Activated CD4-positive, alpha-beta T cell treated with anti-CD3 and anti-CD28 coated beads, Interleukin-2, amount 50 U/mL, for 4 hours (primary cell): ENCODE measurements at regions not wholly inside any gene's neighbourhood (a gene's known extent, or its start where the extent isn't known, plus 50 kb on each side); places are given as distances from the start of the nearest gene placed in this dataset.
"Not testable (repeated sequence)": the region's sequence is repeated elsewhere in the genome, so short reads cannot be mapped to it uniquely, and the experiment has no call there.

ENCODE experiments used
- DNase-seq, 2 experiments: peaks; one replicate each; pipeline ENCODE4 v3.0.0-alpha.2; 2020

DNA sequence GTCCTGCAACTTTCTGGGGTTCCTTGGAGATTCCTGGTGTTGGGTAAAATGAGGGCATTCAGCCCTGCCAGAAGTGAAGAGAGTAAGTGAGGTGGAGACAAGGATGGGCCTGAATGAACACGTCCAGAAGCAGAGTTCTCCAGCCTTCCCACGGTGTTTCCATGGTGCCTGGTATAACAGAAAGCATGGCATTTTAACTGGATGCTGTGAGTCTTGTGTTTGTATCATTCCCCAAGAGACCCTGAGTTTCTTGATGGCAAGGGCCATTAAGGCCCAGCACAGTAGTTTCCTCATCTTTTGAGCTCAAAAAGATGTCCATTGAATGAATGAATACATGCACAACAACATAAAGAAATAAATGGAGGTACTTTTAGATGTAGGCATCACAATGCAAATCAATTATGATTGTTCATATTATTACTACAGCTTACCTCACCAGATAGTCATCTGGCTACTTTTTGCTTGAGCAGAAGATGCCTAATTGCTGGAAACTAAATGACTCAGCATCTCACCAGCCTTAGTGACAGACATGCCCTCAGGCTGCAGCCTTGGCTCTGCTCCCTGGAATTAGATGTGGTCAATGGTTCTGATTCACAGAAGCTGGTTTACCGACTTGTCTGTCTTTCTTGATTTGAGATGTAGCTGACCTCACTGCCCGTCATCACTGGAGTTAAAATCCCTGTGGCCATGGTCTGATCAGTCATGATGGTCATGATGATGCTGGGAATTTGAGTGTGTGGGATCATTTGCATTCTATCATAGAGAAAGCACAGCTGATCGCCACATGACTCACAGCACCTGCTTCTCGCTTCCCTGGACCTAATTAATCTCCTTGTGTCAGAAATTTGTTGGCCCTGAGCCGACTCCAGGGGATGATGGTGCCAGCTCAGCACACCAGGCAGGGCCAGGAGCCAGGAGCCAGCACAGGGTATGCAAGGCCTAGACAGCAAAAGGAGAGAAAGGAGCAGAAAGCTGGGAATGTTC lies 83.9 kb downstream of the CXCL12 start:
- DNase-seq, result no peak

DNA sequence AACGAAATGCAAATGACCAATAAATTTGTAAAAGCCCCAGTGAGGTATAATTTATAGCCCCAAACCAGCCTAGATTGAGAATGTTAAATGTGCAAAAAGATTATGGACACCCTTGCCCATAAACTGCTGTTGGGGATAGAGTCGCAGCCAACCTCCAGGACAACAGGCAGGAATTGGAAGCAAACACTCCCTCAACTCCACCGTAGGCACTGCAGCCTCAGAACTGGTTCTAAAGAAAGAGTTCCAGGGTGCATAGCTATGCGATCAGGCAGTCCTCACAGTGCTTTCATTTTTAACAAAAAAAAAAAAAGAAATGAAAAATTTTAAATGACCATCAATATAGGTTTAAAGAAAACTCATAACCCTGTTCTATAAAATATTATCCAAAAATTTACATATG lies 86.2 kb downstream of the CXCL12 start:
- DNase-seq, result no peak

DNA sequence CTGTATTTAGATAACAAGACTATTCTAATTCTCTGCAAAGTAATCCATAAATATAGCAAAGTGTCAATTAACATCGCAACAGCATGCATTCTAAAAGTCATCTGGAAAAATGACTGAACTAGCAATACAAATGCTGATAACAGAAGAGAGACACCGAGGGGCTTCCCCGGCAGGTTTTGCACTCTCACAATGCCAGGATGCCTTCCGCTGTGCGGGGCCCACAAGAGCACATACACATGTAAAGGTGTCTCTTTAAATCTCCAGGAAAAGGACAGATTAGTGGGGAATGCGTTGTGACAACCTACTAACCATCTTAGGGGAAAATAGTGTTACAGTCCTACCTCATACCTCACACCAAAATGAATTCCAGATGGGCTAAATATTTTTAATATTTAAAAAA lies 86.9 kb downstream of the CXCL12 start:
- no peak for DNase-seq

DNA sequence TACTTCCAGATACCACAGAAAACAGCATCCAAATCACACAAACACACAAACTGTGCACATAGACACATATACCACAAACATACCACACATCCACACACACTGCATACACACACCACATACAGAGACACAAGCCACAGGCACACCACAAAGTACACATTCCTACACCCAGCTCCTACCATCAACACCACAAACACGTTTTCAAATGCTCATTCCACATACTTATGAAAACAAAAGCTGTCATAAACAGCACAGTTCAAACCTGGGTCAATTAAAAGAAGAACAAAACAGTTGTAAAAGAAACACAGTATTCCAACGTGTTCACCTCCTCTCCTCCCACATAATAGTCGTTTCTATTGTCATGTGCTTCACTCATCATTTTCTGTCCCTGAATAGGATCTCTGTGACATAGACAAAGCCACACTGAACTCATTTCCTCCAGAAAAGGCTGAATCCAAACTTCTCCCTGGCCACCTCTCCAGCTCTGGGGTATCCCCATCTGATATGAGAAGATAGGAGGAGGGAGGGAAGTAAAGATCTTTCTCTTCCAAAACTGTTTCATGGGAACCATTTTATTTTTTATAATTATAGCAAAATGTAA lies 89.2 kb downstream of the CXCL12 start:
- no peak for DNase-seq

DNA sequence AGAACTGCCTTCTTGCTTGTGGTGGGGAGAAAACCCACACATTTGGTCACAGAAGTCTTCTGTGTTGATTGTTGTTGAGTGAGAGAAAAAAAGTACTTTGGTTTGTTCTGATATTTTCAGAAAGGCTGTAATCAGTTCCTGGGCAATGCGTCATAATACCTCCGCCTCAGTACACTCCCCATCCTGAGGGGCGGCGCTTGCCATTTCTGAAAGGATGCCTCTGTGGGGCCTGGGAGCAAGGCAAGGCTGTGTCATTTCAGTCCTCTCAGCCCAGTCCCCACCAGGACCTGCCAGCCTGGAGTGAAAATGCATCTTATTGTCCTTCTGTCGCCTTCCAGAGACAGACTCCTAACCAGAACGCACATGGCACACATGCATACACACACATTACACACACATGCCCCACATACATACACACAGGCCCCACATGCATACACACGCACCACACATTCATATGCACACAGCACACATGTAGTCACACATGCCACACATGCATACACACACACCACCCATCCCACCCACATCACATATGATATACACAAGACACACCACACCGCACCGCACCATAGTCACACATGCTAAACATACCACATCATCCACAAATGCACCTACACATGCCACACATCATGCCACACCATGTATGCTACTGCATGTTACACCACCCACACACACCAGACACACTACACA lies 90.0 kb downstream of the CXCL12 start:
- DNase-seq, result no peak

DNA sequence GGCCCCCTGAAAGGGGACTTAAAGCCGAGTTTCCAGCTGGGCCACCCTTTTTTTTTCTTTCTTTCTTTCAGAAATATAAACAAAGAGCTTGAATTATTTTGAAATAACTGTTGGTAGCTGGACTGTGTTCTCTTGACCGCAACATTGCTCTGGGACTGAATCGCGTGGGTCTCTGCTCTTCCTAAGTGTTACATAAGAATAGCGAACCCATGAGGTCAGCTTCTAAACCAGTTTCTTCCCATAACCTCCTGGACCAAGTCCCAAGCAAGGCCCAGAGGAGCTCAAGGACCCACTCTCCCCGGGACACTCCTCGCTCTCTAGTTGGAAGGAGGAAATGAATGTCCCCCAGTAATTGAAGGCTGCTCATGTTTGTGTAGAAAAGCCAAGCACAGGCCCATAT lies 91.1 kb downstream of the CXCL12 start:
- DNase-seq, result no peak

DNA sequence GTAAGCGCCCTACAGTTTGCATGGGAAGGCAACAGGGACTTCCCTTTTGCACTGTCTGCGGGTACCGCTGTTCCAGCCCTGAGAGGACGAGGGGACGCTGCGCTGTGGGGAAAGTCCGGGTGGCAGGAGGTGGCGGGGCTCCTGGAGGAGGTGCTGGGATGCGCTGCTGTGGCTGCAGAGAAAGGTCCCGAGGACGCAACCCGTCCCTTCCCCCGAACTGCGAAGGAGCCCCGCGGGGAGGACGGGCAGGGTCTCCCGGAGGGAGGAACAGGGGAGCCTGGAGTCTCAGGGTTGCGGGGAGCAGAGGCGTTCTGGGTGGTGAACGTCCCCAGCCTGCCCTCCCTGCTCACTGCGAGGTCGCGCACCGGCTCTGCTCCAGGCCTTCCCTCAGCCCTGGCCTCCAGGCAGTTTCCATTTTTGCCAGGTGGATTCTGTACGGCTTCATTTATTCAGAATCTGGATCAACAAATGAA lies 91.6 kb downstream of the CXCL12 start:
- no peak for DNase-seq

DNA sequence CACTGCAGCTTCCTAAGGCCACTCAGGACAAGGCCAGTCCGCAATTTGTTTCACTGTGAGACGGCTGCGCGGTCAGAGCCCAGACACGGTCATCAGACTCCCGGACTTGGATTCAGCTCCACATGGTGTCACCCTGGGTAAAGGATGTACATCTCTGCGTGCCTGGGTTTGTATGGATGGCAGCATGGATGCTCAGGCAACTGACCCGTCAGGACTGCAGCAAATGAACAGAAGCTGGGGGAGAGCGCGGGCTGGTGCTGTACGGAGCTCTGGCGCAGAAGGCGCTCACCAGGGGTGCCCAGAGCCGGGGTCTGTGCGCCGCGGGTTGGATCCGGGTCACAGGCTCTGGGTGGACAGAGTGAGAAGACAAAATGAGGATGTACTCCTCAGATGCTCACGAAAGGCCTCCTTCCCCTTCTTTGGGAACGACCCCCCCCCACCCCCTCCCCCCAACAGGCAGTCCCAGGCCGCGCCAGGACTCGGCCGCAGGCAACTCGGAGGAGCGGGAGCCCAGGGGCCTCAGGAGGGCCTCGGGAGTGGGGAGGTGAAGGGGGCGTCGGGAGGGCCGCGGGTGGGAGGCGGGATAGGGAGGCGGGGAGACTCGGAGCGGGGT lies 92.4 kb downstream of the CXCL12 start:
- no peak for DNase-seq

DNA sequence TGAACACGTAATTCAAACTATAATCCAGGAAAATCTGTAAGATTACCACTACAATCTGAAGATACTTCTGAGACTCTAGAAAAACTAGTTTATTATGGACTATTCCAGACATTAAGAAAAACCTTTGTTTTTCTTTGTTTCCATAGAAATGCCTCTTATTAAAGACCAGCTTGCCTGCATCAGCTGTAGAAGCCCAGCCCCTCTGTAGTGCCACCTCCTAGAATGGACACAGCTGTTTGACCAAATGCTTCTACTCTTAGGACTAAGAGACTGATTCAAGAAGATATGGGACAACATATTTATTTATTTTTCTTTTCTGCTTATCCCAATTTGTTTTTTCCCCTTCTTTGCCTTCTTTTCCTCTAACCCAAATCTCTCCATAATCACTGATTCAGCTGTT lies 93.8 kb downstream of the CXCL12 start:
- DNase-seq, result no peak

DNA sequence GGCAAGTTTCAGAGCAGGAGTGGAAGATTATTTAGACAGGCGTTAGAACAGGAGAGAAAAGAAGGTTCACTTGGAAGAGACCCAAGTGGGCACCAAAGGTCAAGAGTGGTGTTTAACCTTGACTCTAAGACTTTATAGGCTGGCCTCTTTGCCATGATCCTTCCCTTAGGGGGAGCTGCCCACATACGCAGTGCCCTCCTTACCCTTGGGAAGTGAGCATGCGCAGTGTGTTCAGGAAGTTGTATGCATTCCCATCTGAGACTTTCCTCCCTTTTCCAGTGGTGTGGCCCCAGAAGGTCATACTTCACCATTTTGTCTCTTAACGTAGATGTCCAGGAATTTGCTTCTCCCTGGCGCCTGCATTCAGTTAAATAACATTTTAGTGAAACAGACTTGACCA lies 95.8 kb downstream of the CXCL12 start:
- no peak for DNase-seq

DNA sequence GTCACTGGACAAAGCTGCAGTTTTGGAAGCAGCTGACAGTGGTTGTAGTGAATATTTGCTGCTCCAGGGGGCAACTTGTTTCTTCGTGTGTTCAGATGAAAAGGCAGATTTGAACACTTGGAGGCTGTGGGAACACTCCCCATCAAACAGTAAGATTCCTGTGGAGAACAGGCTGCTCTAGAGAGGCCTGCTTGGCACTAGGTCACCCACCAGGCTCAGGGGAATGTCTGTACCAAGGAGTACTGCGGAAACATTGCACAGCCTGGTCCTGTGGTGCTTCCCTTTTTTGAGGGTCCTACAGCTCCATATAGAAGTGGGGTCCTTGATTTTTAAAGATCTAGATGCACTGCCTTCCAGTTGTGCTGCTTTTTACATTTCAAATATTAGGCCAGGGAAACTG lies 97.5 kb downstream of the CXCL12 start:
- no peak for DNase-seq

DNA sequence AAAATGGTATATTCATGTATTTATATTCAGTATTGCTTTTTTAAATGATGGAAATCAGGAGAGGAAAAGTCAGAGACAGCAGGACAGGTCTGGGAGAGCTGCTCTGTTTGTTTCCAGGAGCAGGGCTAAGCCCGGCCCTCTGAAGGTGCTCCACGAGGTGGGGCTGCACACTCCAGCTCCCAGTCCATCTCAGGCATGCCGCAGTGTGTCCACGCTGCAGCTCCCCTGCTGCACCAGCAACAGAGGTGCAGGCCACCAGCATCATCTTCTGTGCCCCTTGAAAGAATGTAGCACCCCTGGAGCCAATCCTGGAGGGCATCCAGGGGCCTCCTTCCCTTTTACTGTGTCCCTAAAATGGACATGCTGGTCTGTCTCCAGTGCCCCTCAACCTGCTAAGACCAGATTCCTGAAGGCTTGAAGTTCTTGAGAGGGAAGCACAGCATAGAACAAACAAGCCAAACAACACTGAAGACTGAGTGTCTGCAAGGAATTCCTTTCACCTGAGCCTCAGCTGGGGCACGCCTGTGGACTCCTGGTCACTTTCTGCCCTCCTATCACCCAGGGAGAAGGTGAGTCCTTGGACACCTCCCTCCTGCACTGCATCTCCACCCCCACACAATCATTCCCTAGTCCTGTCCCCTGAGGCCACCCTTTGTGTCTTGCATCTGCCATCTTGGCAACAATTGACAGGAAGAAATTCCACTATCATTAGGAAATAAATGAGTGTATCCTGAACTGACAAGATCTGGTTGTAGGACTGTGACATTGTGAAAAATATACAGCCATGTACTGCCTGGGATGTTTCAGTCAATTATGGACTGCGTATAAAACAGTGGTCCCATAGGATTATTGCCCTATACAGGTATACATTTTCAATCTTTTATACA lies 100.5 kb downstream of the CXCL12 start:
- DNase-seq, result no peak

DNA sequence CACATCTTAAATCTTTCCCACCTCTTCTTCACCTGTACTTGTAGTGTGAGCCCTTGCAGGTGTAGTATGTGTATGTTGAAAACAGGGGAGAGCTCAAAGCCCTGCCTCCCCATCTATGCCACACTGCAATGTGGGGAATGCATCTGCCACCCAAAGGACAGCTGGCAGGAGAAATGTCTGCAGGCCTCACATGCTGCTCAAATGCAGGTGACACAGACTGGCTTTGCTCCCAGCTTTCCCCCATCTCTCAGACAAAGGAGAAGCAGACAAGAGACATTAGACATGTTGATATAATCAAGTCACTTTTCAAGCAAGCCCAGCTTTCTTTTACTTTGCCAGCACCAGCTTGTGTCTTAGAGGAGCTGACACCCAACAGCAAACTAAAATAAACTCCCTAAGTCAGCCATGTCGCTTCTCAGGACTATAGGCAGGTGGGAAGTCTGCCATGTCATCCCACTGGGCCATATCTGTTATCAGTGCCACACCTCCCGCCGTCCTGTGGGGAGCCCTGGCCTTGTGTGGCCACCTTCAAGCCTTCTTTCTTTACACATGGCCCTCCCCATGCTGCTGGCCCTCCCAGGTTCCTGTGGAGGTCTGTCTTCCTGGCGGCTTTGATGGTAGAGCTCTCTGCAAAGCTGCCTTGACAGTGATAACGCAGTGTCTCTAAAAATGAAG lies 102.1 kb downstream of the CXCL12 start:
- DNase-seq, result no peak

DNA sequence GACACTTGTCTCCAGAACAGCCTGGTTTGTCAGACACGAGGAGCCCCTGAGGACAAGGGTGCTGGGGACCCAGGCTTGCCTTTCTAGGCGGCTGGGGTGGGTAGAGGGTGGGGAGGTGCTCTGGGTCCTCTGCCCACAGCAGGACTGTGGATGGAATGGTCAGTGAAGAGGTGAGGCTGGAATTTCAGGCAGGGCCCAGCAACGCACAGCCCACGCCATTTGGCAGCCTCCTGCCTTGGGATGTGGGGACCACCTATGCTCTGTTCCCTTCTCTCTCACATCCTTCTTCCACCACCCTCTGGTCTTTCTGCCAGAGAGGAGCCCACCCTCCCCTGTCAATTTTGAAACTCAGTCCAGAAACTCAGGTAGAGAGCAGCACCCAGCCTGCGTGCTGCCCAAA lies 103.2 kb downstream of the CXCL12 start:
- DNase-seq, result no peak

DNA sequence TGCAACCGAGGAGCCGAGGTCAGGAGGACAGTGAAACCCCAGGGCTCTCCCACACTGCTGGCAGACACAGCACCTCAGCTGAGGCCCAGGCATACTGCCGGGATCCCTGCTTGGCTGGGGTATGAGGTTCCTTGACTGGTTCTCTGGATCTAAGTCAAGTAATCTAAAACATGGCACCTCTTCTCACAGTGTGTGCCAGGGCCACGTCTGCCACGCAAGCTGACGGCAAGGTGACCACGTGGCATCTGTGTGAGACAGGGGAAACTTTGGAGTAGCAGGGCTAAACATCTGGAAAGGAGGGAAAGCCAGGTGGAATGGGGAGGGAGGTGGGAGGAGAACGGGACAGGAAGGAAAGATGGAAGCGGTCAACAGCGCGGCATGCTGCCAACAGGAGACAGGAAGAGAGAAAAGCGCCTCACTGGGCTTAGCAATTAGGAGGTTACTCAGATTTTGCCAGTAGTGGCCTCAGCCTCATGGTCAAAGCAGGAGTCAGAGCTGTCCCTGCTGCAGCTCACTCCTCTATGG lies 103.7 kb downstream of the CXCL12 start:
- DNase-seq, result no peak

DNA sequence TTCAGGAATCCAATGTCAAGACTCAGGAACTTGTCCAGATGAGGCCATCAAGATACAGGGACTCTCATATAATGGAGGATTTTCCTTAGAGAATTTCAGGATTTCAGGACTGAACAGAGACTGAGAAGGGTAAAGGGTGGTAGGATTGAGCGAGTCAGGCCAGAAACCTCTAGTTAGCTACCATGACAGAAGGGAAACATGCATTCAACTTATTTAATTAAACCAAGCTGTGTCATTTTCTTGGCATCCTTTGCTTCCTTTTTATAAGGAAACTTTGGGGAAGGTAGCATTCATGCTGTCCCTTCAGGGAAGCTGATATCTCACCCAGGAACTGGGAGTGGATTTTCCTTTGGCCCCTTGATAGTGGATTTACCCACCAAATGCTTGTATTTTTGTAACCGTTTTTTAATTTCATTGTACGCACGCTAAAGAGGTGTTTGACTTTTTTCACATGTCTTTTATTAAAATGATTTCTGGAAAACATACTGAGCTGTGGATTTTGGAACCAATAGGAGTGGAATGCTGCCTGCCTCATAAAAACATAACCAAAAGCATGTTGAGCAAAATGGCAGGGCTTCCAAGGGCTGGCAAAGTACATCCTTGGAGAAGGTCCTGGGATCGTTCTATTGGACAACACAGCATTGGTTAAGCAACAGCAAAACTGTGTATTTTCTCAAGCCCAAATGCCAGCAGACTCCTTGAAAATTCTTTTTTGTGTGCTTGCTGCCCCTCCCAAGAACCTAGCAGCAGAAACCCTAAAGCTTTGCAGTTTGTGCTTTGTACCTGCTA lies 104.5 kb downstream of the CXCL12 start:
- no peak for DNase-seq

DNA sequence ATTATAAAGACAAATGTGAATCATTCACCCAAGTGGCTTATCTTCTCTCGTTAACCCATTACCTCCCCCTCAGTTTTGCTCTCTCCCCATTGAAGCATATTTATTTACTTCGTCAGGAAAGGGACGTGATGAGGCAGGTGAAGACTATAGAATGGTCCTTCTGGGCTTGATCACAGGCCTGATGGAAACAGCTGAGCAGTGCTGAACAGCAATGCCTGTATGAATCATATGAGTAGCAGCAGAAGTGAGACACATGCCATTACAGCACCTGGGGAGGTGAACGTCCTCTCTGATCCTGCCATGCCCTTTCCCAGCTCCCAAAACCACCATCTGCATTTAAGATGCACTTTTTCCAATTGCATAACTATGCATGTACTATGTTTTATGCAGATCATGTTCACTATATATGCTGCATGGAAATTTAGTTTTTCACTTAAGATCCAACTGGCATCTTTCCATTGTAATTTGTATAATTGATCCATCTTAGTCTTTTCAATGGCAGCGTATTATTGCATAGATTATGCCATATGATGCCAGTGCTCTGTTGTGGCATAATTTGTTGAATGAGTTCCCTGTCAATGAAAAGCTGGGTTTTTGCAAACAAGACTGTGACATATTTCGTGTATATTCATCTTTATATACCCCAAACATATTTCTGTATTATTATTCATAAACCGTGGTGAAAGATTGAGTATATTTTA lies 105.3 kb downstream of the CXCL12 start:
- DNase-seq, result no peak

DNA sequence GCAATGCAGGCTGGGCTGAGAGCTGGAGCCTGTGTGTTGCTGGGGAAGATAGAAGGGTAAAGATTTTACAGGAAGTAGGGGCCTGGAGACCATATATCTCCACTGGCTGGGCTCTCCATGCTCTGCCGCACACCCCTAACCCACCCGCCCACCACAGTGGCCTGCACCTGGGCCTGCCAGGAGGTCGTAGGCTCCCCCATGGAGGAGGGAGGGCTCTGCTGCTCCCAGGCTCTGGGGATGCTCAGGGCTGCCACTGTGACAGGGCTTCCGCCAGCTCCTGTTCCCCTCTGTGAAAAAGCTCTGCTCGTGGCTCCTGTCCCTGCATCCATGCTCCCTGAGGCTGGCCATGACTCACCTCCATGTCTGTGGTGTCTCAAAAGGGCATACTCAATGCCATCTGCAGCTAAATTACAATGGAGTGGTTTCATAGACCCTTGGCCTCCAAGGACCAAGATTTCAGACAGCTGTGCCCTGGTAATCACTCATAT lies 106.0 kb downstream of the CXCL12 start:
- no peak for DNase-seq

DNA sequence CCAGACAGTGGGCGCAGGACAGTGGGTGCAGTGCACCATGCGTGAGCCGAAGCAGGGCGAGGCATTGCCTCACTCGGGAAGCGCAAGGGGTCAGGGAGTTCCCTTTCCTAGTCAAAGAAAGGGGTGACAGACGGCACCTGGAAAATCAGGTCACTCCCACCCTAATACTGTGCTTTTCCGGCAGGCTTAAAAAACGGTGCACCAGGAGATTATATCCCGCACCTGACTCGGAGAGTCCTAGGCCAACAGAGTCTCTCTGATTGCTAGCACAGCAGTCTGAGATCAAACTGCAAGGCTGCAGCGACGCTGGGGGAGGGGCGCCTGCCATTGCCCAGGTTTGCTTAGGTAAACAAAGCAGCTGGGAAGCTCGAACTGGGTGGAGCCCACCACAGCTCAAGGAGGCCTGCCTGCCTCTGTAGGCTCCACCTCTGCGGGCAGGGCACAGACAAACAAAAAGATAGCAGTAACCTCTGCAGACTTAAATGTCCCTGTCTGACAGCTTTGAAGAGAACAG lies 116.4 kb downstream of the CXCL12 start:
- not testable (repeated sequence) for DNase-seq
